LNCAP (cell line): ENCODE measurements at regions not wholly inside any gene's neighbourhood (a gene's known extent, or its start where the extent isn't known, plus 50 kb on each side); places are given as distances from the start of the nearest gene placed in this dataset.

Experiments
- TF ChIP-seq, protein P1 (sequence below): fragments of 450-650 bp; IDR thresholded peaks from 2 replicates; pipeline ENCODE4 v1.5.1; 2017; ENCODE audit warnings: mild to moderate bottlenecking

DNA sequence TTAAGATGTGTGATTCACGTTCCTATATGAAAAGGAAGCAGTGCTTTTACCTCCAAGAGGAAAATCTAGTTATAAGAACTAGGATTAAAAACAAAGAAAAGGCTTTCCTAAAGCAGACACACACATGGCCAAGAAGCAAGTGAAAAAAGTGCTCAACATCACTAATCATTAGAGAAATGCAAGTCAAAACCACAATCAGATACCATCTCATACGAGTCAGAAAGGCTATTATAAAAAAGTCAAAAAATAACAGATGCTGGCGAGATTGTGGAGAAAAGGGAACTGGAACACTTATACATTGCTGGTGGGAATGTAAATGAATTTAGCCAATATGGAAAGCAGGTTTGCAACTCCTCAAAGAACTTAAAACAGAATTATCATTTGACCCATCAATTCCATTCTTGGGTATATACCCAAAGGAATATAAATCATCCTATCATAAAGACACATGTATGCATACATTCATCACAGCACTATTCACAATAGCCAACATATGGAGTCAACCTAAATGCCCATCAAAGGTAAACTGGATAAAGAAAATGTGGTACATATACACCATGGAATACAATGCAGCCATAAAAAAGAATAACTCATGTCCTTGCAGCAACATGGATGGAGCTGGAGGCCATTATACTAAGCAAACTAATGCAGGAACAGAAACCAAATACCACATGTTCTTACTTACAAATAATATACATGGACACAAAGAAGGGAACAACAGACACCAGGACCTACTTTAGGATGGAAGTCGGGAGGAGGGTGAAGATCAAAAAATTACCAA, 285.3 kb downstream of the RAD51AP2 start:
- TF ChIP-seq, protein P1, sequence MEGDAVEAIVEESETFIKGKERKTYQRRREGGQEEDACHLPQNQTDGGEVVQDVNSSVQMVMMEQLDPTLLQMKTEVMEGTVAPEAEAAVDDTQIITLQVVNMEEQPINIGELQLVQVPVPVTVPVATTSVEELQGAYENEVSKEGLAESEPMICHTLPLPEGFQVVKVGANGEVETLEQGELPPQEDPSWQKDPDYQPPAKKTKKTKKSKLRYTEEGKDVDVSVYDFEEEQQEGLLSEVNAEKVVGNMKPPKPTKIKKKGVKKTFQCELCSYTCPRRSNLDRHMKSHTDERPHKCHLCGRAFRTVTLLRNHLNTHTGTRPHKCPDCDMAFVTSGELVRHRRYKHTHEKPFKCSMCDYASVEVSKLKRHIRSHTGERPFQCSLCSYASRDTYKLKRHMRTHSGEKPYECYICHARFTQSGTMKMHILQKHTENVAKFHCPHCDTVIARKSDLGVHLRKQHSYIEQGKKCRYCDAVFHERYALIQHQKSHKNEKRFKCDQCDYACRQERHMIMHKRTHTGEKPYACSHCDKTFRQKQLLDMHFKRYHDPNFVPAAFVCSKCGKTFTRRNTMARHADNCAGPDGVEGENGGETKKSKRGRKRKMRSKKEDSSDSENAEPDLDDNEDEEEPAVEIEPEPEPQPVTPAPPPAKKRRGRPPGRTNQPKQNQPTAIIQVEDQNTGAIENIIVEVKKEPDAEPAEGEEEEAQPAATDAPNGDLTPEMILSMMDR: no peak

DNA sequence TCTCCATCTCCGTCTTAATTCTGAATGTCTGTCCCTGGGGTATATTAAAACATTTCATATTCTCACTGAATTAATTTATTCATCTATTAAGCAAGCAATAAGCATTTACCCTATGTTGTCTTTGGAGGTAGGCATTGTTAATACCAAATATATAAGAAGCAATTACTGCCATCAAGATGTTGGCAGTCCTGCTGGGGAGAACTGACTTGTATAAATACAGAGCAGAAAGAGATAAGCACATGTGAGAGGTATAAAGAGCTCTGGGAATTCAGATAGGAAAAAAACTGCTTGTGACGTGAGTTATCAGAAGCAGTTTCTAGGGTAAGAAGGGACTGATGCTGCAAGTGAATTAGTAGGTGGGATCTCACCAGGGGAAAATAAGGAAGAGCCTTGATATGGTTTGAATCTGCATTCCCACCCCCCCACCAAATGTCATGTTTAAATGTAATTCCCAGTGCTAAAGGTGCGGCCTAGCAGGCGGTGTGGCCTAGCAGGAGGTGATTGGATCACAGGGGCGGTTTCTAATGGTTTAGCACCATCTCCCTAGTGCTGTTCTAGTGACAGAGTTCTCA, 286.8 kb downstream of the RAD51AP2 start:
- TF ChIP-seq, protein P1: no peak

GRCh38 chr2:17229414-17229813, 288.8 kb downstream of the RAD51AP2 start:
- TF ChIP-seq, protein P1: no peak

- TF ChIP-seq, protein P1: no peak
Measured at GRCh38 chr2:17228461-17228860, 289.8 kb downstream of the RAD51AP2 start.

DNA sequence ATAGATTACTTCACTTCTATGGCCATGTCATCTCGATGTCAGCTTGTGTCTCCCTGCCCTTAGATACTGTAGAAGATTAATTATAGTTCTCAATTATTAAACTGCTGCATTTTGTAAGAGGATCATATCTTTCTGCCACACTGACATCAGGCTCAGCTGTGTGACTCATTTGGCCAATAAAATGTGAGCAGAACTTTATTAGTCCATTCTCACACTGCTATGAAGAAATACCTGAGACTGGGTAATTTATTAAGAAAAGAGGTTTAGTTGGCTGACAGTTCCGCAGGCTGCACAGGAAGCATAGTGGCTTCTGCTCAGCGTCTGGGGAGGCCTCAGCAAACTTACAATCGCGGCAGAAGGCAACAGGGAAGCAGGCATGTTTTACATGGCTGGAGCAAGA, 290.4 kb downstream of the RAD51AP2 start:
- TF ChIP-seq, protein P1: no peak

- TF ChIP-seq, protein P1: no peak
Measured at GRCh38 chr2:17226941-17227490, 291.2 kb downstream of the RAD51AP2 start.

DNA sequence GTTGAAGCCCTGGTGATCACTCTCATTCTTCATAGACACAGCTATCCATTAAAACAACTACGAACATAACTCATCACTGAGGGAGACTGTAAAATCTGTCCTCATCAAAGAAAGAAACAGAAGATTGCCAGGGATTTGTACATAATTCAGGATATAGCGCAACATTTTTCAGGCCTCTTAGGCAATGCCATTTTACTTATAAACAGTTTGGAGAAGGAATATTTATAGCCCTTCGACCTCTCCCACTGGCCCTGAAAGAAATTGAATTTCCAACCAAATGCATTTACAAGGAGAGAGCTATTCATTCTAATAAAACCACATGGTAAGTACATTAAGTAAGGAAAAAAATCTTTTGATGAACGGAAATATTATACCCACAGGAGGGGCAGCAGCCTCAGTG, 295.0 kb downstream of the RAD51AP2 start:
- TF ChIP-seq, protein P1: no peak
